ENCODE measurements at regions not wholly inside any gene's neighbourhood (a gene's known extent, or its start where the extent isn't known, plus 50 kb on each side); places are given as distances from the start of the nearest gene placed in this dataset.
"Not testable (repeated sequence)": the region's sequence is repeated elsewhere in the genome, so short reads cannot be mapped to it uniquely, and the experiment has no call there.

DNA sequence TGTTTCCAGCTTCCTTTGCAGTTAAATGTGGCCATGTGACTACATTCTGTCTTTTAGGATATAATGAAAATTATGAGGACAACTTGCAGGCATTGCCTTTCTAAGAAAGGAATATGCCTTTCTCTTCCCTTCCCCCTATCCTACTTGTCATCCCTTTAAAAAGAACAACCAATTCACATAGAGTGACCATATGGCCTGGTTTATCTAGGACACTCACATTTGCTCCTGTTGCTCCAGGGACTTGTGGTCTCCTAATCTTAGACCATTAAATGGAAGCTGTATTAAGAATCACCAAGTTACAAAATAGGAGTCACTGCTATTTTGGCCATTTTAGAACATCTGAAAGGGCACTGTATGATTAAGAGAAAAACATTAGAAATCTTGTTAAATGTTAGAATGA is 520.3 kb downstream of the DTWD2 start:
- no peak for DNase-seq (ENCODE audit: low spot score)

DNA sequence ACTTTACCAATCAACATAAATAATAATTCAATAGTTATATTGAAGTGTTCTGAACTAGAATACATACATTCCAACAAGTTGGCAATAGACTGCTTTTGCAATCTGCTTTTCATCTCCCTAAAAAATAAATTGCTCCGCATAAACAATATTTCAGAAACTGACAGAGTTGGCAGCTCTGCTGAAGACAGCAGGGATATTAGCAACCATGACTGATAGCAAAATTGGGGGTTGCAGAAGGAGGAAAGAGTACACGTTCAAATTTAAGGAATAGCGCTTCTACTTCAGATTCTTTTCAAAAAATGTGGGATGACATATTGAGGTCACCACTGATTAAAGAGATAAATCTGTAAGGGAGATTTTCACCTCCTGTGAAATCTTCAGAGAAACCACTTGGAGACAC is 521.2 kb downstream of the DTWD2 start:
- no peak for DNase-seq (ENCODE audit: low spot score)

DNA sequence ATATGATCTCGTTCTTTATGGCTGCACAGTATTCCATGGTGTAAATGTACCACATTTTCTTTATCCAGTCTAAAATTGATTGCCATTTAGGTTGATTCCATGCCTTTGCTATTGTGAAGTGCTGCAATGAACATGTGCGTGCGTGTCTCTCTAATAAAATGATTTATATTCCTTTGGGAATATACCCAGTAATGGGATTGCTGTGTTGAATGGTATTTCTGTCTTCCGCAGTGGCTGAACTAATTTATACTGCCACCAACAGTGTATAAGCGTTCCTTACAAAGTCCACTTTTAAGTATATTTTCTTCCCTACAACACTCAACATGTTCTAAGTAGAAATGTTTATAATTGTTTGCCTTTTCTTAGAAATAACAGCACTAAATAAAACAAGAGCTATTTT is 521.9 kb downstream of the DTWD2 start:
- no peak for DNase-seq (ENCODE audit: low spot score)

DNA sequence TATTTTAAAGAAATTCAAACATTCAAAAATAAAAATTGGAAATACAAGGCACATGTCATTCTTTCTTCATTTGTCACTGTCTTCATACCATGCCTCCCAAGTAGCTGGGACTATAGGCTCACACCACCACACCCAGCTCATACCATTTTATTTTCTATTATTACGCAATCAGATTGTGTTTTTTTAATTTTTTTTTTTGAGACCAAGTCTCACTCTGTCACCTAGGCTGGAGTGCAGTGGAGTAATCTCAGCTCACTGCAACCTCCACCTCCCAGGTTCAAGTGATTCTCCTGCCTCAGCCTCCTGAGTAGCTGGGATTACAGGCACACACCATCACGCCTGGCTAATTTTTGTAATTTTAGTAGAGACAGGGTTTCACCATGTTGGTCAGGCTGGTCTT is 526.1 kb downstream of the DTWD2 start:
- DNase-seq (ENCODE audit: low spot score): not testable (repeated sequence)

DNA sequence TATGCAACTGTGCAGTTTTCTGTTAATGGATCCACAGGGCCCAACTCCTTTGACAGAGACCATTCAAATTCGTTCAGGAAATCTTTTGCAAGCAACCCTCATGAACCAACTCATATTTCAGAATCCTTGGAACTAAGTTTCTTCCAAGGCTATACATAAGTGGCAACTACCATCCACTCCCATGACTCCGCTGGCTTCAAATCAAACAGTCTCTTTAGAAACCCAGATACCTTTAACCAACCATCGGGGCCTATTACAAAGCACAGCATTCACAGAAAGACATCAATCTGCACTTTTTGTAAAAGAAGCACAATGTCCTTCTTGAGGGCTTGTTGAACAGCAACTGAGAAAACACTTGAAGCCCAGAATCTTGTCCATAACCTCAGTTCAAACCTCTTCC is 526.9 kb downstream of the DTWD2 start:
- DNase-seq (ENCODE audit: low spot score): no peak

DNA sequence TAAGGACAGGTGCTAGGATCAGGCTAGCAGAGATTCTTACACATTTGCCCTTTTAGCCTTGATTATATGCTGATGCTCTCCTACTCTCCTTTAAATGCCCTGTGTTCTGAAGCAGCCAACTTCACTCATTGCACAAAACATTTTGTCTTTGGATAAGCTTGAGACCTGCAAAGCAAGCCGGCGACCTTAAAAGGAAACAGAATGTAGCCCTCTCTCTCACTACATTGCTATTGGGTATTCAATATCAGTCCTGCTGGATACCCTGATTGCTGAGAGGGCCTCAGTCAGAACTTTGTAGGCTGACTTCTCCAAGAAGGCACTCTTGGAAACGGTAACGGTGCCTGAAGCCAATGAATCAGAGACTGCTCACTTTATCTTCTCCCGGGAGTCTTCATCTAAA is 528.9 kb downstream of the DTWD2 start:
- DNase-seq (ENCODE audit: low spot score): no peak

DNA sequence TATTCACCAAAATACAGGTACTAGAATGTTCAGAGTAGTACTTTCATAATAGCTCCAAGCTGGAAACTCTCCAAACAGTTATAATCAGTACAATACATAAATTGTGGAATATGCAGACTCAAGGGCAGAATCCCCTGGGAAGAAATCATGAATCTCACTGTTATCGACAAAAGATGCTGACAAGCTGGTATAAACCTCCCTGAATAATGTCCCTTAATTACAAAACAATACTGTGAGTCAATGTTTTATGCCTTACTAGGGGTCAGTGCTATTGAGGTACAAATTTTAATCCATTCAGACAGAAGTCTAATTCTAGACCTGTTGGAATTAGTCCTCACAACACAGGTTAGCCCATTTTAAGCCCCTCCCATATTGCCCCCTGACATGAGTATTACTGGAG is 532.3 kb downstream of the DTWD2 start:
- no peak for DNase-seq (ENCODE audit: low spot score)

DNA sequence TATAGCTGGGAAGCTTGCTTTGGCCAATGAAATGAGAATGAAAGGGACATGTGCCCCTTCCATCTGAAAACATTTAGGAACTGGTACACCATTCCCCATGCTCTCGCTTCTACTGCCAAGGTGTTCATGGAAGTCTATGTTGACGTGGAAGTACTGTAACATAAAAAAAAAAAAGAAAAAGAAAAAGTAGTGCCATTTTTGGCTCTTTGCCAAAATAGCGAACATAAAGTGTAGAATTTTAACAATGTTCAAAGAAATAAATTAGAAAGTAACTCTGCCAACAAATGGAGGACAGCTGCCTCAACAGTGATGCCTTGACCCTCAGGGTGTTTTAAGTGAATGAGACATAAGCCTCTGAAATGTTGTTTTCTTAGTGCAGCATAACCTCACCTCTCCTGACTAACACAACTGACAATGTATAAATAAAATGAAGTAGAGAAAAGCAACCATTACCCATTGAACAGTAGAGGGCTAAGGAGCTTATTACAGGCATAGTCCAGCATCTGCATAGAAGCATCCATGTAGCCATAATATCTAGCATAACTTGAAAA is 536.6 kb downstream of the DTWD2 start:
- no peak for DNase-seq (ENCODE audit: low spot score)

DNA sequence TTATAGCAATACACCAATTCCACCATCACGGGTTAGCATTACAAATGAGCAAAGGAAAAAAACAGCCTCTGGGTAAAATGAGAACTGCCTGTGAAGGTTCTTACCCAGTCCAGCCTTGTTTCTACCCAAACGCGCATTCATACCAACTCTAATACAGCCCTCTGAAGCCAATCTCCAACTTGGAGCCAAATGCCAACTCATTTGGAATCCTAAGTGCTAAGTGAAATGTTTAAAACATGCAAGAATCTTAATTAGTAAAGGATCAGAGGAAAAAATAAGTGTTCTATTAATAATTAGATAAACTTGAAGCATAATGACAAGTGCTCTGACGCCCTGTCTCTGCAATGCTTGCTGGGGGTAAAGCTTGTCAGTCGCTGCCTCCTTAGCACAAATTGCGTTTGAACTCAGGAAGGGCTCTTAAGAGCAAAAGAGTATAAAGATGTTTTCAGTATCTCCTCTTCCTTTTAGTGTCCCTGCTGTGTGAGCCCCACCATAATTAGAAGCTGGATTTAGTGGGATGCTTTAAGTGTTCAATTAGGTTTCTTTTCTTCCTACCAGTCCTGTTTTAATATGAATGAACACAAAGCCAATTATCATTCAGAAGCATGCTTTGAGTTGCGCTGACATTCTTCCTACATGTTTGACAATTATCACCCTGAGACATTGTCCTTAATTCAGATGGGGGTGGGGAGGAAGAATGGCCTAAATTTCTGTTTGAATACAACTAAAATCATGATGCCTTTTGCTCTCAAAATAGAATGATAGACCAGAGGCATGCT is 537.6 kb downstream of the DTWD2 start:
- DNase-seq (ENCODE audit: low spot score): no peak

DNA sequence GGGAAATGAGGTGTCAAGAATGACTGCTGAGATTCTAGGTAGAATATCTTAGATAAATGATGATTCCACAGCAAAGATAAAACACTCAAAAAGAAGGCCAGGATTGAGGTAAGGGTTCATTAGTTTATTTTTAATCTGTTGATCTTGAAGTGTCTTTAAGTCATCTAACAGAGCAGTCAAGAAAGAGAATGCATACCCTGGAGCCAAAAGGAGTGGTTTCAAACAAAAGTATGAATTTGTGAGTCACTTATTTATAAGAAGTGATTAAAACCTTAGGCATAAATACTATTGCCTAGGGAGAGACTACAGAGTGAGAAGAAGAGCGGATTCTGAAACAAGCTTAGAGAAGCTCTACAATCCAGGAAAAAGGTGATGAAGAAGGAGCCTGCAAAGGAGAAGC is 541.0 kb downstream of the DTWD2 start:
- no peak for DNase-seq (ENCODE audit: low spot score)

DNA sequence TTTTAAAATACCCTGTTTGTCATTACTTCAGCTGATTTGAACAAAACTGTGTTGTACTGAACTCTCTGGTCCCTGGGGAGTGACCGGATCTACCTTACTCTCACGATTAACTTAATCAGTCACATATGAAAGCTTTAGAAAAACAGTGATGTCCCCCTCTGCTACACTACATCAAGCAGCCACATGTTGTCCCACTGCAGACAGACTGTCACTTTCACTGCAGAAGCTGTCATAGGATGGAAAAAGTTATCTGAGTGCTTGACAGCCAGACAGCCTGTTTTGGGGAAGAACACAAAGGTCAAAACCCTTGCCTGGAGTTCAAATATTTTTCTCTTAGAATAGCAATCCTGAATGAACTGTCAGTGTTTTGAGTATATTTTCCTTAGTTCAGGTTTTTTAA is 546.4 kb downstream of the DTWD2 start:
- no peak for DNase-seq (ENCODE audit: low spot score)

DNA sequence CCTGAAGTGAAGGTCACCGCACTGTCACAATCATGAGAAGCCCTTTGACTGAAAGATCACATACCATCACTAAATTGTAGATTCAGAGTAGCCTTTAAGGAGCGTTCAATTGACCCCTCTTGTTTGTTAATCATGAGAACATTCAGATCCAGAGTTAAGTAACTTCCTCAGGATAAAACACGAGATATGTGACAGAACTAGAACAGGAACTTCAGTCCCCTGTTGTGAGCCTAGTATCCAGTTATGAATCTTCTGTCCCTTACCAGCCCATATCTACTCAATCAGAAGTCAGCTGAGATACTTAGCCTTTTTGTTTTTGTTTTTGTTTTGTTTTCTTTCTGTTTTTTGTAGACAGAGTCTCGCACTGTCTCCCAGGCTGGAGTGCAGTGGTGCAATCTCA is 547.3 kb downstream of the DTWD2 start:
- DNase-seq (ENCODE audit: low spot score): no peak

DNA sequence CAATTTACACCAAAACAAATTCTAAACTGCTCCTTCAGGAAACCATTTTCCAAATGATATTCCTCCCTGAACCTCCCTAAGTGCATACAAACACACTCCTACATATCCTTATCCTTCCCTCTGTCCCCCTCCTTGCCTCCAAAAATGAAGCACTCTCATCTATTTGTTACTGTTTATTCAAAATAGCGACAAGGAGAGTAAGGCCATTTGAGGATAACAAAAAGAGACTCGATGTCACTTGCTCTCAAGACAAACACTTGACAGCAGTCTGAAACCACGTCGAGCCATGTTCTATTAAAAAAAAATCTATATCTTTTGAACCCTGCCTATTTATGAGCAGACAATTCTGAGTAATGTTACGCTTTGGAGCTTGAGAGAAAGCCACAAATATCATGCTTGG is 547.9 kb downstream of the DTWD2 start:
- no peak for DNase-seq (ENCODE audit: low spot score)

DNA sequence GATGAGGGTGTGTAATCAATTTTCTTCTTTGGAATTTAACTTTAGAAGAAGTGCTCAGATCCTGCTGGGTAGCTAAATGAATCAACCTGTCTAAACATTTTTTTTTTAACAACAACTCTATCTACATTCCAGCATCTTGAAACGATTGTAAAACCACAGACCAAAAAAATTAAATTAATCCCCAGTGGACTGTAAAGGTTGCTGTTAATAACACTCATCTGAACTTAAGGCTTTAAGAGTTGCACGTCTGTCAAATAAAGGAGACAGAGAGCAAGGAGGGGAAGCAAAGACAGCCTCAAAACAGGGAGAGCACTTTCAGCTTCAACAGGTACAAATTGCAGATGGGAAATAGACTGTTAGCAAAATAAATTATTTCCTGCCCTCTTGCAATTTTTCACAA is 548.5 kb downstream of the DTWD2 start:
- no peak for DNase-seq (ENCODE audit: low spot score)

DNA sequence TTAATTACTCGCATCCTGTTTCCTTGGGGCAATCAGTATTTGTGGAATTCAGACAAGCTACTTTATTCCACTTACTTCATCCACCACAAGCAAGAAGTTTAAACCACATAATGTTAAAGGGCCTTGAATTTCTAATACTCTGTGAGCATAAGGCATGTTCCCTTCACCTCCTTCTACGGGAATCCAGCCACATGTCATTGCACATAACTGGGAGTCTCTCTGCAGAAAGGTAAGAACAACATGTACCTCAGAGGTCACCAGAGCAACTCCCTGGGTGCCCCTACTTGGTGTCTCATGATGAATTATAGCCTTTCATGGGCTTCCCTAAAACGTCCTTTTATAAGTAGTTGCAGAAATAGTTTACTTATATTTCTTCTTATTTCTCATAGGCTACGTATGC is 553.2 kb downstream of the DTWD2 start:
- DNase-seq (ENCODE audit: low spot score): no peak

DNA sequence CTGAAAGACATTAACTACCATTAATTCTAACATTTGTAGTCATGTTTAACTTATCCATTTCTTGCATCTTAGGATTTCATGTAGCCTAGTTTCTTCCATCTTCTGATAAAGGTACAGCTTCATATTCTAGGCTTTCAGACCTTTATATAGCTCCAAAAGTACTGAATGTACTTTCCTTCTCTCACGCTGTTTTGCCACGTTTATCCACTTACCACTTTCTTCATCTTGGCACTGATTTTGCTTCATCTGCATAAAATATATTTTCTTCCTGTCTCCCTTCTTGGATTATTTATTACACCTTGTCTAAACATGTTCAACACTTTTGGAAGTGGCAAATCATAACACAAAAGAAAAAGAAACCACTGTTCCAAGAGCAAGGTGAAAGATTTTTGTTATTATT is 553.8 kb downstream of the DTWD2 start:
- no peak for DNase-seq (ENCODE audit: low spot score)

DNA sequence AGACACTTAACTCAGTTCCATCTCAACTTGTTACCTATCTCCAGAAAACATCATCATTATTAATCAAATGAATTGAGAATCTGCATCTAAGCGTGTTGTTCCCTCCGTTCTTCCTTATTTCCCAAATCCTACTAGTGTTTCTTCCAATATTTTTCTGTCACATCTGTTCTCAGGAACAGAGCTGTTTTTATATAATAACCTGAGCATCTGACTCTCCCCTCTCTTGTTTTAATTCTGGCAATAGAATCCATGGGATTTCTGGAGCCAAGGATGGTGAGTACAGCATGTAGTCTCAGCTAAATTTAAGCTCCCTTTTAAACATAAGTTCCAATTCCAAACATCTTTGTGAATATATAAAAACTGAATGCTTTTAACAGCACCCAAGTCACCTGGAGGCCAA is 558.3 kb downstream of the DTWD2 start:
- DNase-seq (ENCODE audit: low spot score): no peak

DNA sequence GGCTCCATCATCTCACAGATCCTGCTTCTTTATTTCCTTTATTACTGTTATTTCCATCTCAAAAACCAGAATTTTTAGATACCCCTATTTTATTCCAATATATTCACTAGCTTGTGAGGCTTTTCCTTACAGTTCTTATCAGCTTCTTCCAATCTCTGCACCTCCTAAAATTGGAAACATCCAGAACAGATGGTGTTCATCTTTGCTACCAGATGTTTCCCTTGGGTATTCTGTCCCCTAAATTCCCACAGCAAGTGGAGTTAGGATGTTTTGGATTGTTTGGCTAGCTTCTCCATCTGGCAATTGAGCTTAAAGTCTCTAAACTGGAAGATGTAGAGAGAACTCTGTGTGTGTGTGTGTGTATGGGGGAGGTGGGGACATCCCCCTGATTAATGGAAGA is 580.4 kb downstream of the DTWD2 start:
- DNase-seq (ENCODE audit: low spot score): no peak

DNA sequence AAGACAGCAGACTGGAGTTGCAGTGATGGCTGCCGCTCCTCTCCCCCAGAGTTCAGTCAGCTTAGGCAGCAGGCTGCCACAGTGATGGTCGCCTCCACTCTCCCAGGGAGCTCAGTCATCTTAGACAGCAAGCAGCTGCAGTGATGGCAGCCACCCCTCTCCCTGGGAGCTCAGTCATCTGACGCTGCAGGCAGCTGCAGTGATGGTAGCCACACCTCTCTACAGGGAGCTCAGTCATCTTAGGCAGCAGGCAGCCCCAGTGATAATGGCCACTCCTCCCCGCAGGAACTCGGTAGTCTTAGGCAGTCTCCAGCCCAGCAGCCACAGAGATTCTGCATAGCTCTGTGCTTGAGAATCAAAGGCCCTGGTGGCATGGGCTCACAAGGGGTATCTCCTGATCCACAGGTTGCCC is 582.7 kb downstream of the DTWD2 start:
- peak; percentile 7 for DNase-seq (ENCODE audit: low spot score)

DNA sequence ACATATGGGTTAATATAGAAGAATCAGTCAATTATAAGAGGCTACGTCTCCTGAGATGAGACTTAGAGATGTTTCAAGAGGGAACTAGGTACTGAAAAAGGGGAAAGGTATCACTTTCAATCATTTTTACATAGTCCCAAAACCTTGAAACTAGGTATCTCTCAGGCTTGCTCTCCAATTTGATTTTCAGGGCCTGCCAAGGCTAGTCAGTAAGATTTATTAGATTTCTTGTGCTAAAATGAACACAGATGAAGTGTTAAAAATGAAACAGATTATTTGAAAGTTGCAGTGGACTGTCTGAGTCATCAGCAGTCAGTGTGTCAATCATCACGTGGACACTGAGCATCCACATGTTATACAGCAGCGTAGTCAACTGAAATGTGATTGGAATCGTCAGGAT is 591.1 kb downstream of the DTWD2 start:
- no peak for DNase-seq (ENCODE audit: low spot score)

DNA sequence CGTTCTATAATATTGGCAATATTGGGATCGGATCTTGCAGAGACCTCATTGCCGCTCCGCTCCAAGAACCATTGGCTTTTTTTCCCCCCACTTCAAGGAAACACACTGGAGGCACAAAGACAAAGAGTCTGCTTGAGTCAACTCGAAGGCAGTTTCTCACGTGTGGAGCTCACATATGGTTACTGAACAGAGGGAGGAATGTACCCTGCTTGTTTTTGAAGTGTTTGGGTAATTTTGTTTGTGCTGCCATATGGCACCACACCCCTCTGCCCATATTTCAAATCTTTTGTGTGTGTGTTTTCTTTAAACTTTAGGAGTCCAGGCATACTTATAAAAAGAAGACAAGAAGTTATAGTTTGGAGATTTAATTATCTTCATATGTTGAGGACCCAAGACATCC is 595.9 kb downstream of the DTWD2 start:
- DNase-seq (ENCODE audit: low spot score): no peak

DNA sequence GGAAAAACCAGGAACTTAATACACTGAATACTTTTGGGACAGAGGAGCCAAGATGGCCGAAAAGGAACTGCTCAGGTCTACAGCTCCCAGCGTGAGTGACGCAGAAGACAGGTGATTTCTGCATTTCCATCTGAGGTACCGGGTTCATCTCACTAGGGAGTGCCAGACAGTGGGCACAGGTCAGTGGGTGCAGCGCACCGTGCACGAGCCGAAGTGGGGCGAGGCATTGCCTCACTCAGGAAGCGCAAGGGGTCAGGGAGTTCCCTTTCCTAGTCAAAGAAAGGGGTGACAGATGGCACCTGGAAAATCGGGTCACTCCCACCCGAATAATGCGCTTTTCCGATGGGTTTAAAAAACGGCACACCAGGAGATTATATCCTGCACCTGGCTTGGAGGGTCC is 605.4 kb downstream of the DTWD2 start:
- DNase-seq (ENCODE audit: low spot score): not testable (repeated sequence)

DNA sequence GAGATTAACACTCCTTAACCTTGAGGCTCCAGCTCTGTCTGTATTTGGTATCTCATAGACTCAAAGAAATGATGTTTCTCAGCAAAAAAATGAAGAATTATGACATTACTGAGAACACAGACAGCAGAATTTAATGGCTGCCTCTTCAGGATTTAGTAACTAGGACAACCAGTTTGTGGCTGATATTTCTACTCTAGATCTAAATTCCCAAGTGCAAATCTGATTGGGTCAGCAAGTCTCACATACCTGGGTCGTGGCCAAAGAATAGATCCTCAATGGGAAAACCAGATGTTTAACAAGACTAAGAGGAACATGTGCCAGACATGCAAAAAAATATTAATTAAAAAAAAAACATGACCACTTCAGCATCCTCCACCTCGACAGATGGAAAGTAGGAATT is 608.9 kb downstream of the DTWD2 start:
- no peak for DNase-seq (ENCODE audit: low spot score)

DNA sequence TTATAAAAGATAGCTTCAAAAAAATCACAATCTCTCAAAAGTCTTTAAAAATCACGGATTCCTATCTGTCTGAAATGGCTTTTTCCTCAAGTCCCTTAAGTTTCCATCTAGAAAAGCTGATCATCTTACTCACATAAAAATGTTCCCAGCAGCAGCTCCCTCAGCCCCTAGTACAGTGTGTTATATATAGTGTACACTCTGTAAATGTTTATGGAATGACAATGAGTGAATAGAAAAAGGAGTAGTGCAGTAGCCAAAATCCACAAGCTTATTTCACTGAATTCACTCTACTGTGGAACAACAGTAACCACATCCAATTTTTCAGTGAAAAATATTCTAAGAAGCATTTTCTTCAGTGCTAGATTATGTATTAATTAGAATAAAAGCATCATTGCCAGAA is 609.4 kb downstream of the DTWD2 start:
- DNase-seq (ENCODE audit: low spot score): no peak
